HG03280 (cell line): ENCODE measurements at regions not wholly inside any gene's neighbourhood (a gene's known extent, or its start where the extent isn't known, plus 50 kb on each side); places are given as distances from the start of the nearest gene placed in this dataset.
"Not testable (repeated sequence)": the region's sequence is repeated elsewhere in the genome, so short reads cannot be mapped to it uniquely, and the experiment has no call there.

Source experiments
- ATAC-seq: cut with Tn5 transposase; IDR thresholded peaks from one replicate; pipeline ENCODE4 v1.9.1; 2021; ENCODE audit warnings: mild to moderate bottlenecking, moderate library complexity; ENCODE audit not compliant: unreplicated experiment

DNA sequence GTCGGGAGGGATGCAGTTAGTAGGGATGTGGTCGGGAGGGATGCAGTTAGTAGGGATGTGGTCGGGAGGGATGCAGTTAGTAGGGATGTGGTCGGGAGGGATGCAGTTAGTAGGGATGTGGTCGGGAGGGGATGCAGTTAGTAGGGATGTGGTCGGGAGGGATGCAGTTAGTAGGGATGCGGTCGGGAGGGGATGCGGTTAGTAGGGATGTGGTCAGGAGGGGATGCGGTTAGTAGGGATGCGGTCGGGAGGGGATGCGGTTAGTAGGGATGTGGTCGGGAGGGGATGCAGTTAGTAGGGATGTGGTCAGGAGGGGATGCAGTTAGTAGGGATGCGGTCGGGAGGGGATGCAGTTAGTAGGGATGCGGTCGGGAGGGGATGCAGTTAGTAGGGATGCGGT lies 96.2 kb downstream of the BDH1 start:
- ATAC-seq: not testable (repeated sequence)

DNA sequence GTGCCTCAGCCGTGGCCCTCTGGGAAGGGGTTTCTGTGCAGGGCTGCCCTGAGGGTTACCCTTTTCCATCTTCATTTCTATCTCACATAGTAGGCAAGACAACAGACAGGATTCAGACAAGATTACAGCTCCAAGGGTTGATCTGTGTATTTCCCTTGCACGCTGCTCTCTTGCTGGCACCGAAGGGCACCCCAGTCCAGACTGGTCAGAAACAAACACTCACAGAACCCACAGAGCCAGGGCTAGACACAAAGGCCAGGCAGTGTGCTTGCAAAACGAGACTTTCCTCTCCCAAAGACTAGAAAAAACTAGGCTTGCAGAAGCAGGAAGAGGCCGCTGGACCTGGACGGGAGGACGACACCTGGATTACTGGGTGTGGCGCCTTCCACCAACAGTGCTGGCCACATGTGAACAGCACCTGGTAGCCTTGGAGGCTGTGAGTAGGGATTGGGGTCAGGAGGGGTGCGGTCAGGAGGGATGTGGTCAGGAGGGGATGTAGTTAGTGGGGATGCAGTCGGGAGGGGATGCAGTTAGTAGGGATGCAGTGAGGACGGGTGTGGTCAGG lies 96.8 kb downstream of the BDH1 start:
- no peak for ATAC-seq

- peak; percentile 61 for ATAC-seq
These were observed 97.5 kb downstream of the BDH1 start for GRCh38 chr3:197458179-197458707.

DNA sequence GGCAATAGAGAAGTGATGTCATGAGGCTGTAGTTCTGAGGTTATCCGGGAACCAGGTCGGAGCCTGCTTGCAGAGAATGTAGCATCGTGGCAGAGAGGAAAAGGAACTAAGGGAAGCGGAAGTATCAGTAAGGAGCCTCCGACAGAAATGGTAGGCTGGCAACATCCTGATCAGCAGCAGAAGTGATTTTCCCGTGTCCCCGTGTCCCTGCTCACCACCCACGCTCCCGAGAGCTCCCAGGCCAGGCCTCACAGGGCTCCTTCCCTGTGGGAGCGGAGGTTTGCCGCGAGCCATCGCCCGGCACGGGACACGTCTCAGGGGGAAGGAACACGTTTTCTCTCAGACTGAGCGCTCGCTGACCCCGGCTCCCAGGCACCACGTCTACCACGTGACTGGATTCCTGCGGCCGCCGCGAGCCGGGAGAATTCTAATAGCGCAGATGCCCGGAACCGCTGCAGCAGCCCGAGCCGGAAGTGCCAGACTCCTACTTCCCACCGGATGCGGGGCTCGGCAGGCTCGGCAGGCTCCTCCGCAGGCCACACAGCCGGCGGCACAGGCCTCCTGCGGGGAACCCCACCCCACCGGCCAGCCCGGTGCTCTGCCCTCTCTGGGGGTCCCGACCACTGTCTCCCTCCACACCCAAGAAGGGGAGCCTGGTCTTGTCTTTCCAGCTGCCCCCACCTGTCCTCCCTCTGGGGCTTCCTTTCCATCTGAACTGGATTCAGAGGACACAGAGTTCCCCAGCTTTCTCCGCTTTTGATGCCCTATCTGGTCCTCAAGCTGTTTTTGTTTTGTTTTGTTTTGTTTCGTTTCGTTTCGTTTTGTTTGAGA lies 99.3 kb downstream of the BDH1 start:
- ATAC-seq: no peak

DNA sequence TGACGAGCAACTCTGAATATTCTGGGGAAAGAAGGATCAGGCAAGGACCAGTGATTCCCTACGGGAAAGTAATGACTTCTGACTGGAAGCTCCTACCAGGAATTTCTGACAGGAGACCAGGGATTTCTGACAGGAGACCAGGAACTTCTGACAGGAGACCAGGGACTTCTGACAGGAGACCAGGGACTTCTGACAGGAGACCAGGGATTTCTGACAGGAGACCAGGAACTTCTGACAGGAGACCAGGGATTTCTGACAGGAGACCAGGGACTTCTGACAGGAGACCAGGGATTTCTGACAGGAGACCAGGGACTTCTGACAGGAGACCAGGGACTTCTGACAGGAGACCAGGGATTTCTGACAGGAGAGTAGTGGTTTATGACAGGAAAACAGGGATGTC lies 100.9 kb downstream of the BDH1 start:
- ATAC-seq: not testable (repeated sequence)

DNA sequence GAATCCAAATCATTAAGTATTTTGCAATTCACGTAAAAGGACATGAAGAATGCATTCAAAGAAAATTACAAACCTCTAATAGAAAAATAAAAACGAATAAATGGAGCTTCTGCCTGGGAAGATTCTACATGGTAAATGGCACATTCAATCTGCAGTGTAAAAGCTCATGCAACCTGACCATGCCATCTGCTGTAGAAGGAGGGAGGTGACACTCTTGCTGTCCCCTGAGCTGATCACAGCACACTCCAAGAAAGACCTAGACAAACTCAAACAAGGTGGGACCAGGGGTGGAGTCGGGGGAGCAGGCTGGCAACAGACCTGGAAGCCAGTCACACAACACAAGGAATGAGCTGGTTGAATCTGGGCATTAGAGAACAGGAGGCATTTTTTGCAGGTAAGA lies 101.8 kb downstream of the BDH1 start:
- ATAC-seq: no peak

DNA sequence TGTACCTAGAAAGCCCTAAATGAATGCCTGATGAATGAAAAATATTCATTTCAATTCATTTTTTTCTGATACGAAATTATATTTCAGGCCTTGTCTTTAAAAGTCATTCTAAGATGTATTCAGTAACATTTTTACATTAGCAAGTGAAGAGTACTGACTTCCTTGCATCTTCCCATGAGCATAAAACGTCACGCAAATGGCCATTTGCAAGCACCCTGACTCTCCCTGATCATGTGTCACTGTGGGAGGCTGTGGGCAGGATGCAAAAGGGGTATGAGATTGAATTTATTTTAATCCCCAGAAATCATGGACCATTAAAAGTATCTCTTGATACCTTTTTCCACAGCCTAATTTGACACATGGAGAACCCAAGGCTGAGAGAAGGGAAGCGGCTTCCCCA lies 105.0 kb downstream of the BDH1 start:
- ATAC-seq: no peak

DNA sequence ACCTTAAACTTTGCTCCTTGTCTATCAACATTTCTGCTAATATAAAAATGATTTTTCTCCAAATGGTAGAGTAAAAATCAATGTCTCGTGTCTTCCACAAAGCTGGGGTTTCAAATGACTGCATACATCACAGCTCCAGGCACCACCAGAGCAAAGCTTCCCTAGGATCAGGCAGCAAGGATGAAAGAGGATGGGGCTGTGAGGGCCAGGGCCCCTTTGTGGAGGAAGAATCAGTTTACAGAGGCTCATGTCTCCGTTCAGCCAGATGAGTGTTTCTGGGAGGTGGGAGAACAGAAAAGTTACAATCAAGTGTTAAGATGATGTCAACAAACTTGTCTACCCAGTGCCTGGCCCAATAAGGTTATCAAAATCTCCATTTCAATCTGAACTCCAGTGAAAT lies 105.5 kb downstream of the BDH1 start:
- ATAC-seq: no peak

- ATAC-seq: not testable (repeated sequence)
These were observed 106.6 kb downstream of the BDH1 start for GRCh38 chr3:197449181-197449580.

DNA sequence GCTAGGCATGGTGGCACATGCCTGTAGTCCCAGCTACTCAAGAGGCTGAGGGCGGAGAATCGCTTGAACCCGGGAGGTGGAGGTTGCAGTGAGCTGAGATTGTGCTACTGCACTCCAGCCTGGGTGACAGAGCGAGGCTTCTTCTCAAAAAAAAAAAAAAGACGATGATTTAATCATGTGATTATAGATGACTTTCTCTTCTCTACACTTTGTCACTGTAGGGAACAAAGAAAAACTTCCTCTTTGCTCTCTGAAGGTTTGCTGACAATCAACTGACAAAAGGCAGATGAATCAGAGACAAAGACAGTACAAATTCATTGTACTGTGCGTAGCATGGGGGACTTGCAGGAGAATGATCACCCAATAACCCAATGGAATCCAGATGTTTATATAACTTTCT lies 108.0 kb downstream of the BDH1 start:
- ATAC-seq: not testable (repeated sequence)

DNA sequence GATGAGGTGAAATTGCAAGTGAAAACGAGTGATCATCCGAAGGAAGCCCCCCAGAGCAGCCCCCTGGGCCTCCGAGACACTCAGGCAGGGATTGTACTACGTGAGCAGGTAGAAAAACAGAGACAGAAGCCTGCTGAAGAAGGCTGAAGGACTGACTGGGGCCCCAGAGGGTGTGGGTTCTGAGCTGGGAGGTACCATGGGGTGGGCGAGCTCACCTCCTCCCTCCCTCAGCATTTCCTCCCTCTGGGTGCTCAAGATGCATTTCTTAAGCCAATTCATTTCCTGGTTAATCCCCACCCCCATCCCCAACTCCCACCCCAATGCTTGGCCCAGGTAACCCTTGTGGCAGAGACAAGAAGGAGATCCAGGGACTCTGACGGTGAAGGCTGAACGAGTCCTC lies 108.7 kb downstream of the BDH1 start:
- no peak for ATAC-seq

DNA sequence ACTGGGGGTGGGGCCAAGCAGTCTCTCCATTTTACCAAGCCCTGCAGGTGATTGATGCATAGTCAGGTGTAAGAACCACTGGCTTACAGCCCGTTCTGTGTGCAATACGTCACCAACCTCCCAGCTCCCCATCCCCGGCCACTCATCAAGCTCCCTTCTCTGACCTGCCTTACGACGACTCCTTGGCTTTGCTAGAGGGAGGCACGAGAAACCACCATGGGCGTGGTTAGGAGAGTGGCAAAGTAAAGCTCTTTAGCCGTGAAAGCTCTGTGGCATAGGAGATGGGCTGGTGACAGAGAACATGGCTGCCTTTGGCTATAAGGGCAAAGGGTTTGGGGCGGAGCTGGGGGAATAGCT lies 109.1 kb downstream of the BDH1 start:
- no peak for ATAC-seq

DNA sequence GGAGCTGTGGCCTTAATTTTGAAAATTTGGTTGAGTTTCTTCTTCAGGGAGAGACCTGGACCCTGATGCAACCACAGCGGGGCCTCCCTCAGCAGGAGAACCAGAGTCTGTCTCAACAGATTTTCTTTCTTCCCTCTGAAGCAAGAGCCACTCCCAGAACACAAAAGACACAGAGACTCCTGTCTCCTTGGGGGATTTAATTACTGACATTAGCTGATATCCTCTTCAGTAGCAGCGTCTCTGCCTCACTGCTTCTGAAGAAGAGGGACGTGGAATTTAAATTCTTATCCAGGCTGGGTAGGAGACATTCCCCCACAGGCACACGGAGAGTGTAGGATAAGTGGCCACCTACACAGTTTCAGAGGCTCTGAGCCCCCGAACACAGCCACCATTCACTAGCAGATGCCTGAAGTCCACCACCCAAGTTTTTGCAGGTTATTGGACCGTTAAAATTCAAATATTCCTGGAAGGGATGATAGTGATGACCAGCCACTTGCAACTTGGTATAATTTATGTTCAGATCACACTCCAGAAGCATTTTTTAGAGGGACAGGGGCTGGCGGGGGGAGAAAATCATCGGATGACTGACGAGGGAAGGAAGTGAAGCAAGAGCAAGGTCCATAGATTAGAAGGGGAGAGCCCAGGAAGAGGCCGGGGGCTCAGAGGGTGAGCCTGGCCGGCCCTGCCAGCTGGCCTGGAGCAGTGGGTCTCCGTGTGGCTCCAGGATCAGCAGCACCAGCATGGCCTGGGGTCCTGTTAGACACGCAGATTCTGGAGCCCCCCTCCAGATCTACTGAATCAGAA lies 109.7 kb downstream of the BDH1 start:
- ATAC-seq: no peak

GRCh38 chr3:197444793-197445379 lies 110.9 kb downstream of the BDH1 start:
- ATAC-seq: no peak

GRCh38 chr3:197443506-197443905 lies 112.3 kb downstream of the BDH1 start:
- no peak for ATAC-seq

DNA sequence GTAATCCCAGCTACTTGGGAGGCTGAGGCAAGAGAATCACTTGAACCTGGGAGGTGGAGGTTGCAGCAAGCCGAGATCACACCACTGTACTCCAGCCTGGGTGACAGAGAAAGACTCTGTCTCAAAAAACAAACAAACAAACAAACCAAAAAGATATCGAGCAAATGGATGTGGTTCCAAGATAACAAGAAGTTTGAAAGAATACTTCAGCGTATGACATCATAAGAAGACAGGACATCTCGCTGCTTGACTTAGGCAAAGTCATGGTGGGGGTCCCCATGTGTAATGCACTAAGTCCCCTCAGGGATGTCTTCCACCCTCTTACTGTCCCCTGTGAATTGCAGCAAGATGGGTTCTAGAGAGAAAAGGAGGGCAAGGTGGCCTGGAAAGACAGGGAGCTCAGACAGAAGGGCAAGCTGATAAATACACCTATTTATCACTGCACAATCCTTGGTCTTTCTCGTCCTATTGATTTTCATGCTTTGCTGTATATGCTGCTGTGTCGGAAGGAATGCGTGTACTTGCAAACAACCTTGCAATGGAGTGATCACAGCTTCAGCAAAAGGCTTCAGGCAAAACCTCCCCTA lies 115.0 kb downstream of the BDH1 start:
- no peak for ATAC-seq

GRCh38 chr3:197438906-197439305 lies 116.9 kb downstream of the BDH1 start:
- ATAC-seq: no peak

DNA sequence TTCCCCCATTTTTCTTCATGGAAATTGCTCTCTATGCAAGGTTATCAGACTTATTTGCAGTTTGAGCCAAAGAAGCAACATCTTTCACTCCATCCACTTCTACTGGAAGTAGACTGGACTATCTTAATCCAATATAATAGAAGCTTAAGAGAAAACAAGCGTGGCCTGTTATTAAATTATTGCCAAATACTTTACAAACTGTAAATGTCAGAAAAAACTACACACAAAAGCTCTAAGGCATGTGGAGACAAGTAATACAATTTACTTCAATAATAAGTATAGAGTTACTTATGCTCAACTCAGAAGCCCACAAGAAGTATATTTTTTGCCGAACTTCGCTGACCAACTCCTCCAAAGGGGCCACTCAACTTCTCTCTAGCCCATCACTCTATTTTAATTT lies 120.3 kb downstream of the BDH1 start:
- ATAC-seq: no peak

- ATAC-seq: no peak
These were observed 120.9 kb downstream of the BDH1 start for GRCh38 chr3:197434830-197435229.

GRCh38 chr3:197432384-197433127 lies 123.2 kb downstream of the BDH1 start:
- no peak for ATAC-seq
